ENCODE measurements at regions not wholly inside any gene's neighbourhood (a gene's known extent, or its start where the extent isn't known, plus 50 kb on each side); places are given as distances from the start of the nearest gene placed in this dataset.

DNA sequence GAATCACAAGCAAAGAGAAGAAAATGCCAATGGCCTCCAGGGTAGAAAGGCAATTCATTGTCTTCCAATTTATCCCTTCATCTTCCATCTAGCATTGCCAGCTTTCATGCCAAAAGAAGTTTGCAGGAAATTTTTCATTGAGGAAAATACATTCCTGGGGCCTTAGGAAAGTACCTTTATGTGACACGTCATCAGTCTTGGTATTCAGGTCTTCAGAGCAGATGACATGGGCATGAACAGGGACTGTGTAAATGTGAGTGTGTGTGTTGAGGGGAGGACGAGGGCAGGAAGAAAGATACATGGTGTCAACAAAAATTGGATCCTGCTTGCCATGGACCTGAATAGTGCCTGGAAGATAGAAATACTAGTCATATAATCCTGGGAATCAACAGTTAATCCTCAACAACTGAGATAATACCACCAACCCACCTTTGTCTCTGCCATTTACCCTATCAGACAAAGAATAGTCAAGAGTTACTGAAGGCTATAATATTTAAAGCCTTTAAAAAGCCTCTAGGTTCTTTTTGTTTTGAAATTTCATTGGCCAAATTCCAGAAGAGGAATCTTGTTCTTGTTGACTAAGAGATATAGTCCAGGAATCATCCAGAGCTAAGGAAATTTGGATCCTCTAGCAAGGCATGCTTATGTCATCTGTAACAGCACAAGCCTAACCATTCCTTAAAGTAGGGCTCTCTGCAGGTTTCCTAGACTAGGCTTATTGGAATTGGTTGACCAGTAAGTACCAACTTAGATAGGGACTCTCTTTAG lies 405.8 kb upstream of the SASH1 start:
- in situ Hi-C loops (cut with HindIII; ENCODE audit: low pct_ligation_motif_present, low sequenced_read_pairs), result no loop called here
- DNase-seq, result no peak
- Histone ChIP-seq H3K4me3 (ENCODE audit: low read depth, low read length) (no peak overlapping the region), H3K27ac (no peak overlapping the region), H3K36me3 (replicated peaks) (no peaks in the 10 kb centered on the region), H3K27me3 (replicated peaks) (no peaks in the 10 kb centered on the region)
- TF ChIP-seq, protein P1, sequence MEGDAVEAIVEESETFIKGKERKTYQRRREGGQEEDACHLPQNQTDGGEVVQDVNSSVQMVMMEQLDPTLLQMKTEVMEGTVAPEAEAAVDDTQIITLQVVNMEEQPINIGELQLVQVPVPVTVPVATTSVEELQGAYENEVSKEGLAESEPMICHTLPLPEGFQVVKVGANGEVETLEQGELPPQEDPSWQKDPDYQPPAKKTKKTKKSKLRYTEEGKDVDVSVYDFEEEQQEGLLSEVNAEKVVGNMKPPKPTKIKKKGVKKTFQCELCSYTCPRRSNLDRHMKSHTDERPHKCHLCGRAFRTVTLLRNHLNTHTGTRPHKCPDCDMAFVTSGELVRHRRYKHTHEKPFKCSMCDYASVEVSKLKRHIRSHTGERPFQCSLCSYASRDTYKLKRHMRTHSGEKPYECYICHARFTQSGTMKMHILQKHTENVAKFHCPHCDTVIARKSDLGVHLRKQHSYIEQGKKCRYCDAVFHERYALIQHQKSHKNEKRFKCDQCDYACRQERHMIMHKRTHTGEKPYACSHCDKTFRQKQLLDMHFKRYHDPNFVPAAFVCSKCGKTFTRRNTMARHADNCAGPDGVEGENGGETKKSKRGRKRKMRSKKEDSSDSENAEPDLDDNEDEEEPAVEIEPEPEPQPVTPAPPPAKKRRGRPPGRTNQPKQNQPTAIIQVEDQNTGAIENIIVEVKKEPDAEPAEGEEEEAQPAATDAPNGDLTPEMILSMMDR (IDR thresholded peaks at IDR 0.05; ENCODE audit: low read depth, low read length, missing control alignments), result no peak

- Histone ChIP-seq H3K4me3 (ENCODE audit: low read depth, low read length) (no peak overlapping the region), H3K36me3 (replicated peaks) (no peaks in the 10 kb centered on the region), H3K27ac (no peak overlapping the region), H3K27me3 (replicated peaks) (no peaks in the 10 kb centered on the region)
- DNase-seq, result no peak
- TF ChIP-seq, protein P1 (IDR thresholded peaks at IDR 0.05; ENCODE audit: low read depth, low read length, missing control alignments), result no peak
- in situ Hi-C loops (cut with HindIII; ENCODE audit: low pct_ligation_motif_present, low sequenced_read_pairs), result no loop called here
Observed at GRCh38 chr6:147941143-147941542, 401.5 kb upstream of the SASH1 start.

DNA sequence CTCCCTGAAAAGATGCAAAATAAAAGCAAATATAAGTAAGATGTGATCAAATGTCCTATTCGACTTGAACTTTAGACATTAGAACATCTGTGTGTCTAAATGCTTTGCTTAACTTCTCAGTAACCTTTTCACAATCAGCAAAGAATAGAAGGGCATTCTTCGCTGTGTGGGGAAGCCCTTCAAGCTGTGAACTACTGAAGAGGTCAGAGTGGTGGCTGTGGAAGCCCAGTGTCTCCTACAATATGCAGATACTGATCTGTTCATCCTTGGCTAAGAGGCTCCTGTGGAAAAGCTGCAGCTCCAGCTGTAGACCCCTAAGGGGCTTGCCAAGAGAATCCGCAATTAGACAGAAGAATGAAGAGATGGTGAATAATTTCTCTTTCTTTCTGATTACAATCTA lies 400.3 kb upstream of the SASH1 start:
- TF ChIP-seq, protein P1 (IDR thresholded peaks at IDR 0.05; ENCODE audit: low read depth, low read length, missing control alignments), result no peak
- Histone ChIP-seq H3K4me3 (ENCODE audit: low read depth, low read length) (no peak overlapping the region), H3K36me3 (replicated peaks) (no peaks in the 10 kb centered on the region), H3K27me3 (replicated peaks) (no peaks in the 10 kb centered on the region), H3K27ac (no peak overlapping the region)
- in situ Hi-C loops (cut with HindIII; ENCODE audit: low pct_ligation_motif_present, low sequenced_read_pairs), result no loop called here
- no peak for DNase-seq

DNA sequence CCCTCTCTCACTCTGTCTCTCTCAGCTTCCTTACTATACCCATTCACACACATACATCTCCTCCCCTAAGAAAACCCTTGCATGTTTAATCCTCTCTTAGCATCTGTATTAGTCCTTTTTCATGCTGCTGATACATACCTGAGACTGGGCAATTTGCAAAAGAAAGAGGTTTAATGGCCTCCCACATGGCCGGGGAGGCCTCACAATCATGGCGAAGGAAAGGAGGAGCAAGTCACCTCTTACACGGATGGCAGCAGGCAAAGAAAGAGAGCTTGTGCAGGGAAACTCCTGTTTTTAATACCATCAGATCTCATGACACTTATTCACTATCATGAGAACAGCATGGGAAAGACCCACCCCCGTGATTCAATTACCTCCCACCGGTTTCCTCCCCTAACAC lies 398.5 kb upstream of the SASH1 start:
- Histone ChIP-seq H3K4me3 (ENCODE audit: low read depth, low read length) (no peak overlapping the region), H3K27ac (no peak overlapping the region), H3K27me3 (replicated peaks) (no peaks in the 10 kb centered on the region), H3K36me3 (replicated peaks) (no peaks in the 10 kb centered on the region)
- no peak for DNase-seq
- TF ChIP-seq, protein P1 (IDR thresholded peaks at IDR 0.05; ENCODE audit: low read depth, low read length, missing control alignments), result no peak
- in situ Hi-C loops (cut with HindIII; ENCODE audit: low pct_ligation_motif_present, low sequenced_read_pairs), result no loop called here

- TF ChIP-seq, protein P1 (IDR thresholded peaks at IDR 0.05; ENCODE audit: low read depth, low read length, missing control alignments), result no peak
- DNase-seq, result no peak
- Histone ChIP-seq H3K27ac (no peak overlapping the region), H3K27me3 (replicated peaks) (no peaks in the 10 kb centered on the region), H3K4me3 (ENCODE audit: low read depth, low read length) (no peak overlapping the region), H3K36me3 (replicated peaks) (no peaks in the 10 kb centered on the region)
- in situ Hi-C loops (cut with HindIII; ENCODE audit: low pct_ligation_motif_present, low sequenced_read_pairs), result no loop called here
Observed at GRCh38 chr6:147947521-147947920, 395.1 kb upstream of the SASH1 start.

All from brain microvascular endothelial cell (primary cell).